H1 (cell line): ENCODE measurements at regions not wholly inside any gene's neighbourhood (a gene's known extent, or its start where the extent isn't known, plus 50 kb on each side); places are given as distances from the start of the nearest gene placed in this dataset.

Source experiments
- CREB1 ChIP-seq: IDR thresholded peaks from 2 replicates; pipeline ENCODE4 v1.6.1; 2012; ENCODE audit warnings: inconsistent platforms
- HDAC2 ChIP-seq, 2 experiments: fragments of 300-600 bp in 1 of 2; sonication (generic) in 1 of 2; IDR thresholded peaks; 2 replicates each; pipeline ENCODE4 v1.6.1; 2011 to 2012; ENCODE audit warnings: low read depth in 2 of 2, low read length in 2 of 2, mild to moderate bottlenecking in 2 of 2, moderate library complexity in 2 of 2, borderline replicate concordance in 1 of 2, inconsistent platforms in 1 of 2
- SIRT6 ChIP-seq: IDR thresholded peaks from one replicate; pipeline ENCODE4 v1.7.1; 2012; ENCODE audit warnings: low read length, inconsistent platforms
- SRF ChIP-seq: IDR thresholded peaks from 2 replicates; pipeline ENCODE4 v1.6.1; 2011; ENCODE audit warnings: mild to moderate bottlenecking, low read depth, low read length, moderate library complexity
- YY1 ChIP-seq: IDR thresholded peaks from 2 replicates; pipeline ENCODE4 v1.6.1; 2011; ENCODE audit warnings: low read depth, mild to moderate bottlenecking, low read length
- TF ChIP-seq, protein P1 (sequence below), 3 experiments: IDR thresholded peaks; 1 replicate in 2 of 3; 2 replicates in 1 of 3; pipeline versions ENCODE4 v1.5.1 to v1.6.1; 2011; ENCODE audit warnings: low read length in 3 of 3, mild to moderate bottlenecking in 3 of 3, inconsistent platforms in 2 of 3, low read depth in 1 of 3, moderate library complexity in 1 of 3; ENCODE audit not compliant: insufficient read depth in 1 of 3; ENCODE audit errors: control extremely low read depth in 1 of 3

DNA sequence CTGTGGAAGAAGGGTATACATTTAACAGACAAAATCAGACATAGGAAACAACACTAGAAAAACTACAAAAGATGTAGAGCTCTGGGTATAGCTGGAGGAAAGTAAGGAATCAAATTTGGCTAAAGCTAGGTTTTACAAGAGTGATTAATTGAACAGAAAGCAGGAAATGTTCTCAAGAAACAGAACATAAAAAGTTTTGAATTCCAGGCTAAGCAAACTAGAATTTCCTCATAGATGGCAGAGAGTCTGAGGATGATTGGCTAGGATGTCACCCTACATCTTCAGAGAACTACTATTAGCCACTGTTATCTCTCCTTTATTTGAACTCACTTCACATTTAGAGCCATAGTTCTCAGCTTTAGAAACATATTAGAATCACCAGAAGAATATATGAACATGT is 502.1 kb upstream of the PAPPA start (continued):
- TF ChIP-seq, protein P1, sequence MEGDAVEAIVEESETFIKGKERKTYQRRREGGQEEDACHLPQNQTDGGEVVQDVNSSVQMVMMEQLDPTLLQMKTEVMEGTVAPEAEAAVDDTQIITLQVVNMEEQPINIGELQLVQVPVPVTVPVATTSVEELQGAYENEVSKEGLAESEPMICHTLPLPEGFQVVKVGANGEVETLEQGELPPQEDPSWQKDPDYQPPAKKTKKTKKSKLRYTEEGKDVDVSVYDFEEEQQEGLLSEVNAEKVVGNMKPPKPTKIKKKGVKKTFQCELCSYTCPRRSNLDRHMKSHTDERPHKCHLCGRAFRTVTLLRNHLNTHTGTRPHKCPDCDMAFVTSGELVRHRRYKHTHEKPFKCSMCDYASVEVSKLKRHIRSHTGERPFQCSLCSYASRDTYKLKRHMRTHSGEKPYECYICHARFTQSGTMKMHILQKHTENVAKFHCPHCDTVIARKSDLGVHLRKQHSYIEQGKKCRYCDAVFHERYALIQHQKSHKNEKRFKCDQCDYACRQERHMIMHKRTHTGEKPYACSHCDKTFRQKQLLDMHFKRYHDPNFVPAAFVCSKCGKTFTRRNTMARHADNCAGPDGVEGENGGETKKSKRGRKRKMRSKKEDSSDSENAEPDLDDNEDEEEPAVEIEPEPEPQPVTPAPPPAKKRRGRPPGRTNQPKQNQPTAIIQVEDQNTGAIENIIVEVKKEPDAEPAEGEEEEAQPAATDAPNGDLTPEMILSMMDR (IDR thresholded peaks at IDR 0.05; ENCODE audit: control extremely low read depth in 1 of 3, insufficient read depth in 1 of 3, low read depth in 1 of 3, low read length in 3 of 3): no peak
- TF ChIP-seq HDAC2 (IDR thresholded peaks at IDR 0.05; ENCODE audit: borderline replicate concordance in 1 of 2, low read depth in 2 of 2, low read length in 2 of 2) (no peak), CREB1 (no peak), YY1 (no peak), SRF (no peak), SIRT6 (no peak)
